ENCODE measurements at regions not wholly inside any gene's neighbourhood (a gene's known extent, or its start where the extent isn't known, plus 50 kb on each side); places are given as distances from the start of the nearest gene placed in this dataset.

DNA sequence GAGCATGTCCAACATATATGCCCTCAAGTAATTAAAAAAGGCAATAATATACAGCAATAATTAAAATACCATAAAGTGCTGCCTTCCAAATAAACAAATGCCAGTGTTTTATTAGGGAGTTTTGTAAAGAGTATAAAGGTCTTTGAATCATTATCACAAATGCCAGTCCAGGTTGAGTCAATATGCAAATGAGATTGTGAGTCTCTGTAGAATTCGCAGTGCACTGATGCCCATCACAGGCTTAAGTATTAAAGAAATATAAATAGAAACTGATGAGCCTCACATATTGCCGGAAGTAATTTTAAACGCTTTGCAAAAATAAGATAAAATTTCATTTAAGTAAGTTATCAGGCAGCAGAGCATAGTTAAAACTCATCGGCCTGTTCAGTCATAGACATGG lies 205.0 kb upstream of the TECRL start:
- no peak for DNase-seq (ENCODE audit: low read depth in 3 of 3, low spot score in 2 of 3)

GRCh38 chr4:64613046-64613445 lies 203.8 kb upstream of the TECRL start:
- no peak for DNase-seq (ENCODE audit: low read depth in 3 of 3, low spot score in 2 of 3)

DNA sequence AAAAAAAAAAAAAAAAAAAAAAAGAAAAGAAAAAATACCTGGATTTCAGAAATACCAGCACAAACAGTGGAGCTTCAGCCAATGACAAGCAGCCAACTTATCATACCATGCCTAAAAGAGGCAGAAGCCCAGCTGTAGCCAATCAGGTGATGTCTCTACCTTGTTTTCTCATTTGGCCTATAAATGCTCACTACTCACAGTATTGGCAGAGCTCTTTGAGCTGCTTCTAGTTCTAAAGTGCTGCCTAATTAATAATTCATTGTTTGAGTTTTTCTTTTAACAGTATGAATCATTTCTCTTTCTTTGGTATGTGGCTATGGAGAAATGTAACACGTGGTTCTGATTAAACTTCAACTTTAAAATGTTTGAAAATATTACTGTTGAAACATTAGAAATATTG lies 188.8 kb upstream of the TECRL start:
- DNase-seq (ENCODE audit: low read depth in 3 of 3, low spot score in 2 of 3): no peak

- DNase-seq (ENCODE audit: low read depth in 3 of 3, low spot score in 2 of 3): no peak
Observed at GRCh38 chr4:64594723-64595122, 185.5 kb upstream of the TECRL start.

GRCh38 chr4:64588507-64588906 lies 179.3 kb upstream of the TECRL start:
- no peak for DNase-seq (ENCODE audit: low read depth in 3 of 3, low spot score in 2 of 3)

DNA sequence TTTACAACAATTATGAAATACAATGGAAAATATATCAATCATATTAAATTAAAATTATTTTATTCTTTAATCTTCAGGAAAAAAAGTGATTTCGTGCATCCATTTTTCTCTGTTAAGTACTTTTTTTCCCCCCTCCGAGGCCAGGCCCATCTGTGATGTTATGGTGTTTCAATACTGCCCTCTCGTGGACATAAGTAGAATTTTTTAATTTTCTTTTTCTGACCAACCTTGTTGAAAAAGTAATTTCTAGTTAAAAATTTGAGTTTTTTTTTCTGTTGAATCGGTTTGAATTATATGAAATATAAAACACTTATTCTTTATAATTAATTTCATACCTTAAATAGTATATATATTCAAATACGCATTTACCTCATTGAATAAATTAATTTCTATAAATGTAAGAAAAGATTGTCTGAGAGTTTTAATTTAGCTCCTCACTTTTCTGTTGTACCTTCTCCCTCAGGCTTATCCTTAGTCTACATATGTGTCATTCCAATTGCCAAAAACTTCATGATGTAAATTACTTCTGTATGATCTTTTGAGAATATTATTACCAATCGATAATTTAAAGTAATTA lies 175.8 kb upstream of the TECRL start:
- peak in 2 of 3 donors; percentile 2 to 7 for DNase-seq (ENCODE audit: low read depth in 3 of 3, low spot score in 2 of 3)

DNA sequence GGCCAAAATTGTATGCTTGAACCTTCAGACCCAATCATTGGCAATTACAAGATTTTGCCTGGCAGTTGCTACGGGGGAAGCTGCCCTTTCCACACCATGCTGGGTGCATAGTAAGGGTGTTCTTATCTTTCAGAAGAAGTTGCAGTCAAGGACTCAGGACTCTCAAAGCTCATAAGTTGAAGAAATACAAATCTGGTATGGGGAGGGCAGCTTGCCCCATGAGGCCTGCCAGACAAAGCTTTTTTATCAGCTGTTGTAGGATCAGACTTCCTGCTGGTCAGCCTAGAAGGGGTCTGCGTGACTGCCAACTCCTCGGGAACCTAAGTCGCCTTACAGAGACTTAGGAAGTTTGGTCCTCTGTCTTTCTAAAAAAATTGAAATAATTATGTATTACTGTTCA lies 174.9 kb upstream of the TECRL start:
- no peak for DNase-seq (ENCODE audit: low read depth in 3 of 3, low spot score in 2 of 3)

DNA sequence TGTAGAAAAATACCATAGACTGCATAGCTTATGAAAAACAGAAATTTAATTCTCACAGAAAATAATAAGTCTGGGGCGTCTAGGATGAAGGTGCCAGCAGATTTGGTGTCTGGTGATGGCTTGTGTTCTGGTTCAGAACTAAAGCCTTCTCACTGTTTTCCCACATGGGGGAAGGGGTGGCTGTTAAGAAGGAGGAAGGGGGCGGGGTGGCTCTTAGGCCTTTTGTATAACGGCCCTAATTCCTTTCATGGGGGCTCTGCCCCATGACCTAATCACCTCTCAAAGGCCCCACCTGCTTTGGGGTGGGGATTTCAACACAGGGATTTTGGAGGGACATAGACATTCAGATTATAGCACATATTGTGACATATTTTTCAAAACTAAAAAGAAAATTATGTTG lies 173.2 kb upstream of the TECRL start:
- no peak for DNase-seq (ENCODE audit: low read depth in 3 of 3, low spot score in 2 of 3)

DNA sequence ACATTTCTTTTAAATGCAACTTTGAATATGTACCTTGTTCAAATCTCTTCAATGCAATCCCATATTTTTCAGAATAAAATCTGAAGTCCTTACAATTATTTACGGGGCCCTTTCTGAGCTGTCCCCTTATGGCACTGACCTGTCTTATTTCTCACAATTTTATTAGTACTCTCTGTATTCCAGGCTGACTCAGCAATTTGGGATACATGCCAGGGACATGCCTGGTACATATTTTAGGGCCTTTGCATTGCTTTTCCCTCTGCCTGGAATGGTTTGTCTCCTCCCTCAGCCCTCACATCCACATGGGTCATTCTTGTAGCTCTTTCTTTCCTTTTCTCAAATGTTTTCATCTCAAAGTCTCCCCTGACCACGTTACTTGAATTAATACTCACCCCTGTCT lies 172.2 kb upstream of the TECRL start:
- no peak for DNase-seq (ENCODE audit: low read depth in 3 of 3, low spot score in 2 of 3)

DNA sequence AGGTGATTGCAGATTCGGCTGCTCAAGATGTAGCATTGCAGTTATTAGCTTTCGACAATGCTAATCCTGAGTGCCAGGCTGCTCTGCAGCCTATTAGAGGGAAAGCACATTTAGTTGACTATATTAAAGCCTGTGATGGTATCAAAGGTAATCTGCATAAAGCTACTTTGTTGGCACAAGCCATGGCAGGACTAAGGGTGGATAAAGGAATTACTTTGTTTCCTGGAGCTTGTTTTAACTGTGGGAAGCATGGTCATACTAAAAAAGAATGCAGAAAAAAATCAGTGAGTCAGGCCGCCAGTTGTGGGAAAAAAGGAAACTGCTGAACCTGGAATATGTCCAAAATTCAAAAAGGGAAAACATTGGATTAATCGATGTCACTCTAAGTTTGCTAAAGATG lies 154.9 kb upstream of the TECRL start:
- DNase-seq (ENCODE audit: low read depth in 3 of 3, low spot score in 2 of 3): no peak

DNA sequence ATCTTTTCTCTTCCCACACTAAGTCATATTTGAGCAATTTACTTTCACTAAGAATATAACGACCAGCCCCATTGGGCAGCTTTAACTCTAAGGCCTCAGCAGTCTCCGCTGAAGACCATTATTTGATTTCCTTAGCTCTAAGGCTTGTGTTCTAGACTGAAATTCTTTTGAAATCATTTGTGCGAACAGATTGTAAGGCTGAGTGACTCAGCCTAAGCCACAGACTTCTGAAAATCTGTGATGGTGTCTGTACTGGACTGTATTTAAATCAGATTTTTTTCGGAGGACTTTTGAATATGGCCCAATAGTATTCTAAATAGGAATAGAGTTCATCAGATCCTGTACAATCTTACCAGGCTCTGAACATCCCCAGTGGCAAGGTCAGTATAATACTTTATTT lies 150.3 kb upstream of the TECRL start:
- DNase-seq (ENCODE audit: low read depth in 3 of 3, low spot score in 2 of 3): no peak

- DNase-seq (ENCODE audit: low read depth in 3 of 3, low spot score in 2 of 3): no peak
Observed at GRCh38 chr4:64551125-64551524, 141.9 kb upstream of the TECRL start.

DNA sequence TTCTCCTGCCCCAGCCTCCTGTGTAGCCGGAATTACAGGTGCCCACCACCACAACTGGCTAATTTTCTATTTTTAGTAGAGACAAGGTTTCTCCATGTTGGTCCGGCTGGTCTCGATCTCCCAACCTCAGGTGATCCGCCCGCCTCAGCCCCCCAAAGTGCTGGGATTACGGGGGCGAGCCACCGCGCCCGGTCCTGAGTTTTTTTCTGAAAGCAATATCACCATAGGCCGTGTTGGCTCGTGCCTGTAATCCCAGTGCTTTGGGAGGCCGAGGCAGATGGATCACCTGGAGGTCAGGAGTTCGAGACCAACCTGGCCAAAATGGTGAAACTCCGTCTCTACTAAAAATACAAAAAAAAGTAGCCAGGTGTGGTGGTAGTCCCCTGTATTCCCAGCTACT lies 136.3 kb upstream of the TECRL start:
- DNase-seq (ENCODE audit: low read depth in 3 of 3, low spot score in 2 of 3): no peak

GRCh38 chr4:64539234-64539849 lies 130.1 kb upstream of the TECRL start:
- peak; percentile 33 to 45 (median 42) for DNase-seq (ENCODE audit: low read depth in 3 of 3, low spot score in 2 of 3)

DNA sequence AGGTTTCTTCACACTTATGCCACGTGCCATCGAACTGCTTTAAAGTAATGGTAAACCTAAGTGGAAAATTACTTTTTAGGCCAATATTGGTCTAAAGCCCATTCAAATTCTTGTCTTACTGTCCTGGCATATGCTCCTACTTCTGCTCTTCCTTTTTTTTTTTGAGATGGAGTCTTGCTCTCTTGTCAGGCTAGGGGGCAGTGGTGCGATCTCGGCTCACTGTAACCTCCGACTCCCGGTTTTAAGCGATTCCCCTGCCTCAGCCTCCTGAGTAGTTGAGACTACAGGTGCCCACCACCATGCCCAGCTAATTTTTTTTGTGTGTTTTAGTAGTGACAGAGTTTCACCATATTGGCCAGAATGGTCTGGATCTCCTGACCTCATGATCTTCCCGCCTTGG lies 129.0 kb upstream of the TECRL start:
- DNase-seq (ENCODE audit: low read depth in 3 of 3, low spot score in 2 of 3): no peak

GRCh38 chr4:64533637-64534036 lies 124.4 kb upstream of the TECRL start:
- DNase-seq (ENCODE audit: low read depth in 3 of 3, low spot score in 2 of 3): no peak

- DNase-seq (ENCODE audit: low read depth in 3 of 3, low spot score in 2 of 3): no peak
Observed at GRCh38 chr4:64533159-64533558, 123.9 kb upstream of the TECRL start.

GRCh38 chr4:64520421-64520820 lies 111.2 kb upstream of the TECRL start:
- DNase-seq (ENCODE audit: low read depth in 3 of 3, low spot score in 2 of 3): no peak

GRCh38 chr4:64518600-64518999 lies 109.3 kb upstream of the TECRL start:
- no peak for DNase-seq (ENCODE audit: low read depth in 3 of 3, low spot score in 2 of 3)

- no peak for DNase-seq (ENCODE audit: low read depth in 3 of 3, low spot score in 2 of 3)
Observed at GRCh38 chr4:64516176-64516575, 106.9 kb upstream of the TECRL start.

- DNase-seq (ENCODE audit: low read depth in 3 of 3, low spot score in 2 of 3): no peak
Observed at GRCh38 chr4:64508089-64508488, 98.8 kb upstream of the TECRL start.

DNA sequence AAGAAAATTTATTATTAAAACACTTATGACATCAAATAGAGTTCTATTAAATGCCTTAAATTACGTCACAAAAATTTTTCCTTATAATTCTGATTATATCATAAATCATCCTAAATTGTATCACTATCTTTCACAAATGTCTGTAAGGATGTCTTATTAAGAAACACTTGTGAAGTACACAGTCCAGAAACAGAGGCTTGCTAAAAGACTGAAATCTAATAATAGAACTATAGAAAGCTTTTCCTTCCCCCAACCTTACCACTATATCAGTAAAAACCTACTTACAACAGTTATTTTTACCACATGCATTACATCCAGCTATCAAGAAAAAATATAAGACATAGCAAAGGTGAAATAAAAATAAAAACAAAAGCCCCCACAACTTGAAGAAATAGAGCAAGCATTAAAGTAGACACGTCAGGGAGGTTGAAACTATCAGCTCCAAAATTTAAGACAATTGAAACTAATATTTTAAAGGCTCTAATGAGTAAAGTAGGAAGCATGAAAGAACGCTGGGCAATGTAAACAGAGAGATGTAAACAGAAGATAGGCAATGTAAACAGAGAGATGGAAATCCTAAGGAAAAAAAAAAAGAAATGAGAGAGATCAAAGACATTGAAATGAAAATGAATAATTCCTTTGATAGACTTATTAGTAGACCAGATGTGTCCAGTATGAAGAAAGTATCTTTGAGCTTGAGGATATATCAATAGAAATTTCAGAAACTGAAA lies 94.9 kb upstream of the TECRL start:
- DNase-seq (ENCODE audit: low read depth in 3 of 3, low spot score in 2 of 3): no peak
